Ishikawa (cell line): ENCODE measurements at regions not wholly inside any gene's neighbourhood (a gene's known extent, or its start where the extent isn't known, plus 50 kb on each side); places are given as distances from the start of the nearest gene placed in this dataset.

Source experiments
- CEBPB ChIP-seq: IDR thresholded peaks from 2 replicates; pipeline ENCODE4 v1.6.1; 2012
- CREB1 ChIP-seq: IDR thresholded peaks from 2 replicates; pipeline ENCODE4 v1.6.1; 2012; ENCODE audit warnings: low read depth
- EGR1 ChIP-seq: IDR thresholded peaks from 2 replicates; pipeline ENCODE4 v1.6.1; 2012
- EP300 ChIP-seq: IDR thresholded peaks from 2 replicates; pipeline ENCODE4 v1.6.1; 2012; ENCODE audit warnings: borderline replicate concordance
- FOXM1 ChIP-seq: IDR thresholded peaks from 2 replicates; pipeline ENCODE4 v1.6.1; 2012; ENCODE audit warnings: low read depth, borderline replicate concordance
- NFIC ChIP-seq: IDR thresholded peaks from 2 replicates; pipeline ENCODE4 v1.6.1; 2012
- RAD21 ChIP-seq: IDR thresholded peaks from 2 replicates; pipeline ENCODE4 v1.6.1; 2012; ENCODE audit warnings: low read depth
- YY1 ChIP-seq: IDR thresholded peaks from 2 replicates; pipeline ENCODE4 v1.6.1; 2012; ENCODE audit warnings: low read depth
- ZBTB7A ChIP-seq: IDR thresholded peaks from 2 replicates; pipeline ENCODE4 v1.6.1; 2012; ENCODE audit warnings: low read depth
- TF ChIP-seq, protein P1 (sequence below): IDR thresholded peaks from 2 replicates; pipeline ENCODE4 v1.6.1; 2012

DNA sequence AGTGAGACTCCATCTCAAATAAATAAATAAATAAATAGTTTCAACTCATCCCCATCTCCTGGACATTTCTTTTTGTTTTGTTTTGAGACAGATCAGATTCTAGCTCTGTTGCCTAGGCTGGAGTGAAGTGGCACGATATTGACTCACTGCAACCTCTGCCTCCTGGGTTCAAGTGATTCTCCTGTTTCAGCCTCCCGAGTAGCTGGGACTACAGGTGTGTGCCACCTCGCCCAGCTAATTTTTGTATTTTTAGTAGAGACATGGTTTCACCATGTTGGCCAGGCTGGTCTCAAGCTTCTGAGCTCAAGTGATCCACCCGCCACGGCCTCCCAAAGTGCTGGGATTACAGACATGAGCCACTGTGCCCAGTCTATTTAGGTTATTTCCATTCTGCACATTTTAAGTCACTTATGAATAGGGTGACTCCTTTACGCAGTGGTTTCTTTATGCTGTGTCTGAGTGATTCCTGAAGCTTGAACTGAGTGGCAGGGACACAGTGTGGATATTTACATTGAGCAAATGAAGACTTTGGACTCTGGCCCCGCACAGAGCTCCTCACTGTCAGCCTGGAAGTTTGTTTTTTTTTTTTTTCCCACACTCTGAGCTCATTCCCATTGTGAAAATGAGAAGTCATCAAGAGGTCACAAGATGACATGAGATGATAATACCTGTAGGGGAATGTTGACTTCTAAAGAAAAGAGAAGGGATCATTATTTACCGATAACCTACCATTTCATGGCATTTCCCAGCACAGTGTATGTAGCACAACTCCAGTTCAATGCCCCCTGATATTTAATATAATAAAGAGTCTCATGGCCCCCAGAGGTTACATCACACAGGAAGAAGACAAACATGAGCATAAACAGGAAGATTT is 72.6 kb downstream of the TBX3 start:
- no peak for TF ChIP-seq CEBPB
- TF ChIP-seq YY1: no peak
- TF ChIP-seq EGR1: no peak
- TF ChIP-seq, protein P1, sequence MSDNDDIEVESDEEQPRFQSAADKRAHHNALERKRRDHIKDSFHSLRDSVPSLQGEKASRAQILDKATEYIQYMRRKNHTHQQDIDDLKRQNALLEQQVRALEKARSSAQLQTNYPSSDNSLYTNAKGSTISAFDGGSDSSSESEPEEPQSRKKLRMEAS: no peak
- TF ChIP-seq EP300: no peak
- no peak for TF ChIP-seq FOXM1
- TF ChIP-seq RAD21: no peak
- TF ChIP-seq NFIC: no peak
- TF ChIP-seq ZBTB7A: no peak
- TF ChIP-seq CREB1: no peak
